Fibroblast of lung (primary cell): ENCODE measurements at regions not wholly inside any gene's neighbourhood (a gene's known extent, or its start where the extent isn't known, plus 50 kb on each side); places are given as distances from the start of the nearest gene placed in this dataset.
"Not testable (repeated sequence)": the region's sequence is repeated elsewhere in the genome, so short reads cannot be mapped to it uniquely, and the experiment has no call there.

ENCODE experiments used
- DNase-seq, 2 donors: peaks; one replicate each; pipeline versions ENCODE4 v3.0.0 to v3.0.0-alpha.2; 2010; ENCODE audit warnings: low read depth in 2 of 2
- H2AFZ ChIP-seq: 2 replicates; pipeline ENCODE4 v1.5.1; 2012; ENCODE audit warnings: low read length, control low read depth, inconsistent platforms
- H3K27ac ChIP-seq: 2 replicates; pipeline ENCODE4 v1.5.1; 2011; ENCODE audit warnings: low read length, control low read depth; ENCODE audit not compliant: insufficient read depth
- H3K27me3 ChIP-seq: 2 replicates; pipeline ENCODE4 v1.5.1; 2011; ENCODE audit warnings: mild to moderate bottlenecking, low read length; ENCODE audit not compliant: control insufficient read depth, insufficient read depth
- H3K36me3 ChIP-seq: 2 replicates; pipeline ENCODE4 v1.5.1; 2011; ENCODE audit warnings: low read length; ENCODE audit not compliant: control insufficient read depth, insufficient read depth
- H3K4me1 ChIP-seq: 2 replicates; pipeline ENCODE4 v1.5.1; 2011; ENCODE audit warnings: low read length; ENCODE audit not compliant: control insufficient read depth, insufficient read depth; ENCODE audit errors: extremely low read depth
- H3K4me2 ChIP-seq: 2 replicates; pipeline ENCODE4 v1.5.1; 2011; ENCODE audit warnings: low read length, control low read depth; ENCODE audit not compliant: insufficient read depth; ENCODE audit errors: extremely low read depth
- H3K4me3 ChIP-seq, 4 experiments: fragments of 200-600 bp in 1 of 4; sonication (generic) in 1 of 4; replicated peaks in 1 of 4; 2 replicates each; pipeline ENCODE4 v1.5.1; 2011 to 2016; ENCODE audit warnings: low read length in 4 of 4, low read depth in 3 of 4, mild to moderate bottlenecking in 3 of 4, control low read depth in 2 of 4, inconsistent platforms in 1 of 4, mixed read lengths in 1 of 4; ENCODE audit not compliant: insufficient read depth in 1 of 4; ENCODE audit errors: control extremely low read depth in 1 of 4
- H3K79me2 ChIP-seq: 2 replicates; pipeline ENCODE4 v1.5.1; 2012; ENCODE audit warnings: mild to moderate bottlenecking, low read length, inconsistent platforms; ENCODE audit not compliant: control insufficient read depth, insufficient read depth
- H3K9ac ChIP-seq: 2 replicates; pipeline ENCODE4 v1.5.1; 2011; ENCODE audit warnings: mild to moderate bottlenecking, low read length, control low read depth; ENCODE audit not compliant: insufficient read depth
- H3K9me3 ChIP-seq: 2 replicates; pipeline ENCODE4 v1.5.1; 2012; ENCODE audit warnings: low read depth, low read length; ENCODE audit not compliant: control insufficient read depth, insufficient read depth
- H4K20me1 ChIP-seq: 2 replicates; pipeline ENCODE4 v1.5.1; 2011; ENCODE audit warnings: low read length; ENCODE audit not compliant: control insufficient read depth, insufficient read depth; ENCODE audit errors: extremely low read depth
- EZH2 ChIP-seq: IDR thresholded peaks from 2 replicates; pipeline ENCODE4 v1.5.1; 2012; ENCODE audit warnings: low read length, control low read depth, mild to moderate bottlenecking; ENCODE audit errors: missing control alignments
- TF ChIP-seq, protein P1 (sequence below), 2 donors: IDR thresholded peaks in 1 of 2; conservative IDR thresholded peaks in 1 of 2; 1 replicate in 1 of 2; 2 replicates in 1 of 2; pipeline ENCODE4 v1.5.1; 2011 to 2012; ENCODE audit warnings: low read length in 2 of 2, control low read depth in 1 of 2, inconsistent platforms in 1 of 2, low read depth in 1 of 2, mild to moderate bottlenecking in 1 of 2

DNA sequence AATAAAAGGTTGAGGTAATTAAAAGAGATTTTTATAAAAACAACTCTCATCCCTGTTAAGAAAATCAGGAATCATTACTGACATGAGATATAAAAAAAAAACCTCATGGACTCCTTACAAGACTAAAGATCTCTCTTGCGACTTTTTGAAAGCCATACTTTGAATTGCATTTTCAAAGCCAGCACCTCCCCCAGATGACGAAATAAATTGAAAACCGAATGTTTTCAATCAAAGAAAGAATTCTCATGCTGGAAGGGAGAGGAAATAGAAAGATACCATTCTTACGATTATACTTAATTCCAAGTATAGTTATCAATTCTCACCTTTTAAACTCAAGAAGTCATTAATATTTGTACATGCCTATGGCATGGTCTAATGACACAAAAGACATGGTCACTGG is 452.3 kb downstream of the GJA1 start:
- Histone ChIP-seq H3K4me2 (no peak overlapping the region), H2AFZ (no peak overlapping the region), H3K9ac (no peak overlapping the region), H3K36me3 (no peaks in the 10 kb centered on the region), H3K27me3 (no peaks in the 10 kb centered on the region), H3K79me2 (no peaks in the 10 kb centered on the region), H3K4me1 (peaks cover 11% of the 10 kb centered on the region), H3K4me3 (no peak overlapping the region), H3K9me3 (no peaks in the 10 kb centered on the region), H3K27ac (no peak overlapping the region), H4K20me1 (no peaks in the 10 kb centered on the region)
- no peak for DNase-seq
- TF ChIP-seq, protein P1, sequence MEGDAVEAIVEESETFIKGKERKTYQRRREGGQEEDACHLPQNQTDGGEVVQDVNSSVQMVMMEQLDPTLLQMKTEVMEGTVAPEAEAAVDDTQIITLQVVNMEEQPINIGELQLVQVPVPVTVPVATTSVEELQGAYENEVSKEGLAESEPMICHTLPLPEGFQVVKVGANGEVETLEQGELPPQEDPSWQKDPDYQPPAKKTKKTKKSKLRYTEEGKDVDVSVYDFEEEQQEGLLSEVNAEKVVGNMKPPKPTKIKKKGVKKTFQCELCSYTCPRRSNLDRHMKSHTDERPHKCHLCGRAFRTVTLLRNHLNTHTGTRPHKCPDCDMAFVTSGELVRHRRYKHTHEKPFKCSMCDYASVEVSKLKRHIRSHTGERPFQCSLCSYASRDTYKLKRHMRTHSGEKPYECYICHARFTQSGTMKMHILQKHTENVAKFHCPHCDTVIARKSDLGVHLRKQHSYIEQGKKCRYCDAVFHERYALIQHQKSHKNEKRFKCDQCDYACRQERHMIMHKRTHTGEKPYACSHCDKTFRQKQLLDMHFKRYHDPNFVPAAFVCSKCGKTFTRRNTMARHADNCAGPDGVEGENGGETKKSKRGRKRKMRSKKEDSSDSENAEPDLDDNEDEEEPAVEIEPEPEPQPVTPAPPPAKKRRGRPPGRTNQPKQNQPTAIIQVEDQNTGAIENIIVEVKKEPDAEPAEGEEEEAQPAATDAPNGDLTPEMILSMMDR (conservative IDR thresholded peaks at IDR 0.05 in 1 of 2, IDR thresholded peaks at IDR 0.05 in 1 of 2; ENCODE audit: low read depth in 1 of 2, low read length in 2 of 2): no peak
- no peak for TF ChIP-seq EZH2

DNA sequence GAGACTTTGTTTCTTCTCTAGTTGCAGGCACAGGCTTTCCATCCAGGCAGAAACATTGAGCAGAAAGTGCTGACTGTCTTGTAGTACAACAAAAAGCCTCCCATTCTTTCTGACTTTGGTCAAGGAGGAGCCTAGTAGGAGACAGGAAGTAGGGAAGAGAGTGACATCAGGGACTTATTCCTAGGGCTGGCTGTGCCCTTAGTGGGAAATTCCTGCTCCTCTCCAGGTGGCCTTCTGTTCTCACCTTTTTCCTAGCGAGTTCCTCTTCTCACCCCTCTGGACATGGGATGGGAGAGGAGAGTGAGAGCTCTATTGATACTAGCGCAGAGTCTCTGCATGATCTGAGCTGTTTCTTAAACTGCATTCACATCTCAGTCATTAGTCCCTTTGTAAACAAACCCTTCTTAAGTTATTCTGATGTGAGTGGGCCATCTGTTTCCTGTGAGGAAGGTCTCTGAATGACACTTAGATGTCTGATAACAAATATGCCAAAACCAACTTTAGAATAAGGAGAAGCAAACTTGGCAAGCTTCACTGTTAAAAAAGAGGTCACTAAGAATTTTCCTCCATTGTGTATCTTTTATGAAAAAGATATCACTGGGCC is 455.0 kb downstream of the GJA1 start:
- H3K27me3 ChIP-seq: no peaks in the 10 kb centered on the region
- H3K4me2 ChIP-seq: no peak overlapping the region
- H4K20me1 ChIP-seq: no peaks in the 10 kb centered on the region
- H3K79me2 ChIP-seq: no peaks in the 10 kb centered on the region
- no peak overlapping the region for H3K4me3 ChIP-seq
- no peaks in the 10 kb centered on the region for H3K9me3 ChIP-seq
- no peak for TF ChIP-seq EZH2
- TF ChIP-seq, protein P1 (conservative IDR thresholded peaks at IDR 0.05 in 1 of 2, IDR thresholded peaks at IDR 0.05 in 1 of 2; ENCODE audit: low read depth in 1 of 2, low read length in 2 of 2): no peak
- H3K36me3 ChIP-seq: no peaks in the 10 kb centered on the region
- H2AFZ ChIP-seq: peak overlapping the region; percentile 20
- DNase-seq: no peak
- H3K27ac ChIP-seq: no peak overlapping the region
- peaks cover 6% of the 10 kb centered on the region for H3K4me1 ChIP-seq
- H3K9ac ChIP-seq: no peak overlapping the region

DNA sequence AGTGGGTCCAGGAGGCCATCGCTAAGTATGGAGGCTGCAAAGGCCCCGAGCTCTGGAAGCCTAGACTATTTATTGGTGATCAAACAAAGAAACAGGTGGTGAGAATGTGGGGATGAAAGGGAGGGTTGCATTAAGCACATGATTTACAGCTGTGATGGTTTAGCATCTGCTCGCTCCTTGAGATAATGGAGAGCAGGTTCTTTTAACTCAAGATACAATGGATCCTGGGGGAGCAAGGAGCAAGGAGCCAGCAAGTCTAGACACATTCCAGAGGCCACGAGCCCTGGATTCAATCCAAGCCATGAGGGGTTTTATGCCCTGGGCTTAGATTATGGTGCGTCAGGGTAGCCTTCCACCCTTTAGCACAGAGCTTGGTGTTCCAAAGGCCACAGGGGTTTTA is 460.3 kb downstream of the GJA1 start:
- H3K4me1 ChIP-seq, H3K4me2 ChIP-seq, H4K20me1 ChIP-seq, H3K9ac ChIP-seq, H3K27ac ChIP-seq, H3K79me2 ChIP-seq, H3K4me3 ChIP-seq, H3K9me3 ChIP-seq, H2AFZ ChIP-seq, H3K36me3 ChIP-seq, H3K27me3 ChIP-seq: not testable (repeated sequence)
- DNase-seq: peak in 1 of 2 donors; percentile 55
